CD4-positive, alpha-beta T cell (primary cell): ENCODE measurements at regions not wholly inside any gene's neighbourhood (a gene's known extent, or its start where the extent isn't known, plus 50 kb on each side); places are given as distances from the start of the nearest gene placed in this dataset.

Source experiments
- ATAC-seq: fragments of 200-7000 bp; cut with Tn5 transposase; one replicate; pipeline ENCODE4 v1.10.0; 2022; ENCODE audit warnings: mild to moderate bottlenecking; ENCODE audit not compliant: poor library complexity
- CTCF ChIA-PET: fragments of 350-600 bp; sonication (Branson Sonifier 250); formaldehyde crosslinking; loops from one replicate; lab custom pipeline; 2021; ENCODE audit warnings: antibody characterized with exemption, inconsistent platforms; lab: Charles Lee
- POLR2A ChIA-PET: fragments of 350-600 bp; sonication (Branson Sonifier 250); formaldehyde crosslinking; loops from one replicate; lab custom pipeline; 2021; ENCODE audit warnings: antibody characterized with exemption, inconsistent platforms; lab: Charles Lee
- DNase-seq, 14 experiments: peaks; one replicate each; pipeline ENCODE4 v3.0.0-alpha.2; 2013 to 2020; ENCODE audit warnings: mixed read lengths in 2 of 14
- H3K27ac ChIP-seq, 2 donors: one replicate each; pipeline versions ENCODE4 v1.5.1 to v1.7.0; 2013; ENCODE audit warnings: low read length in 2 of 2, low read depth in 1 of 2, mild to moderate bottlenecking in 1 of 2
- H3K27me3 ChIP-seq, 2 experiments: 1 replicate in 1 of 2; 2 replicates in 1 of 2; pipeline versions ENCODE4 v1.6.1 to v1.7.0; 2013; ENCODE audit warnings: low read length in 2 of 2, control low read depth in 1 of 2, mild to moderate bottlenecking in 1 of 2, moderate library complexity in 1 of 2; ENCODE audit not compliant: insufficient read depth in 2 of 2, control insufficient read depth in 1 of 2
- H3K36me3 ChIP-seq: one replicate; pipeline ENCODE4 v1.6.1; 2013; ENCODE audit warnings: low read length, control low read depth; ENCODE audit not compliant: insufficient read depth
- H3K4me1 ChIP-seq: one replicate; pipeline ENCODE4 v1.6.1; 2013; ENCODE audit warnings: low read length, control low read depth; ENCODE audit not compliant: insufficient read depth
- H3K4me3 ChIP-seq: one replicate; pipeline ENCODE4 v1.5.1; 2013; ENCODE audit warnings: mild to moderate bottlenecking, low read length, moderate library complexity
- H3K9me3 ChIP-seq, 2 experiments: 1 replicate in 1 of 2; 2 replicates in 1 of 2; pipeline versions ENCODE4 v1.6.1 to v1.7.0; 2013; ENCODE audit warnings: low read length in 2 of 2, mild to moderate bottlenecking in 2 of 2, control low read depth in 1 of 2, moderate library complexity in 1 of 2; ENCODE audit not compliant: control insufficient read depth in 1 of 2, insufficient read depth in 1 of 2
- H3K27ac Mint-ChIP-seq: one replicate; pipeline ENCODE4 v1.8.0; 2020; ENCODE audit warnings: mixed read lengths
- H3K27me3 Mint-ChIP-seq: one replicate; pipeline ENCODE4 v1.8.0; 2021; ENCODE audit warnings: mixed read lengths
- H3K36me3 Mint-ChIP-seq: one replicate; pipeline ENCODE4 v1.8.0; 2021; ENCODE audit warnings: low read depth, mixed read lengths
- H3K4me1 Mint-ChIP-seq: one replicate; pipeline ENCODE4 v1.8.0; 2021; ENCODE audit warnings: low read depth, mixed read lengths
- H3K4me3 Mint-ChIP-seq: one replicate; pipeline ENCODE4 v1.8.0; 2020; ENCODE audit warnings: mild to moderate bottlenecking, mixed read lengths
- H3K9me3 Mint-ChIP-seq: one replicate; pipeline ENCODE4 v1.8.0; 2020; ENCODE audit warnings: mixed read lengths
- intact Hi-C, 2 experiments: fragments of 100-400 bp; cut with DNase I in 1 of 2; cut with micrococcal nuclease in 1 of 2; formaldehyde crosslinking; loops; one replicate each; pipeline versions ENCODE4 v1.15.1 to v1.9.0; 2023 to 2025; cut with DNase I, micrococcal nuclease
- TF ChIP-seq, protein P1 (sequence below): fragments of 200-600 bp; IDR thresholded peaks from one replicate; pipeline ENCODE4 v1.8.0; 2022; ENCODE audit warnings: antibody characterized with exemption, mild to moderate bottlenecking

DNA sequence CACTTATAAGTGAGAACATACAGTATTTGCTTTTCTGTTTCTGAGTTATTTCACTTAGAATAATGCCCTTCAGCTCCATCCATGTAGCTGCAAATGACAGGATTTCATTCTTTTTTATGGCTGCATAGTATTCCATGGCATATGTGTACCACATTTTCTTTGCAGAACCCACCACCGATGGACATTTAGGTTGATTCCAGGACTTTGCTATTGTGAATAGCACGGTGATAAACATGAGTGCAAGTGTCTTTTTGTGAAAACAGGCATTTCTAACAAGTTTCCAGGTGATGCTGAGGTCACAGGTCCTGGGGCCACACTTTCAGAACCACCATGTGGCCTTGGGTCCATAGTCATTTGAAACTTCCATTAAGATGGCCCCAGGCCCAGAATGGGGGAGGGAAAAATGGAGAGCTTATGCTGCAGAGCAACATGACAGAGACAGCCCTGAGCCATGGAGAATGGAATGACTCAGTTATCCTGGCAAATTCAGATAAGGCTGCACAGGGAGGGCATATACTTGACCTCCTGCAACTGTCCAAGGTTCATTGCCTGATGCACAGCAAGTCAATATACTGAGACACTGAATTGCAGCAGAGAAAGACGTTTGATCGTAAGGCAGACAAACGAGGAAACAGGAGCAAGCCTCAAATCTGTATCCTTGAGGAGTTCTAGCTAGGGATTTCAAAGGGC is 248.0 kb upstream of the GALNT17 start:
- Mint-ChIP-seq H3K36me3 (no peaks in the 10 kb centered on the region), H3K9me3 (peaks cover 11% of the 10 kb centered on the region), H3K27ac (no peak overlapping the region), H3K4me3 (no peak overlapping the region), H3K4me1 (no peaks in the 10 kb centered on the region), H3K27me3 (peaks cover 5% of the 10 kb centered on the region)
- peaks cover 0 to 3% of the 10 kb centered on the region in 2 experiments for H3K9me3 ChIP-seq
- H3K27ac ChIP-seq, result no peak overlapping the region
- intact Hi-C loops, result no loop called here
- ATAC-seq (no peak), DNase-seq (no peak)
- H3K27me3 ChIP-seq, result no peaks in the 10 kb centered on the region
- TF ChIP-seq, protein P1, sequence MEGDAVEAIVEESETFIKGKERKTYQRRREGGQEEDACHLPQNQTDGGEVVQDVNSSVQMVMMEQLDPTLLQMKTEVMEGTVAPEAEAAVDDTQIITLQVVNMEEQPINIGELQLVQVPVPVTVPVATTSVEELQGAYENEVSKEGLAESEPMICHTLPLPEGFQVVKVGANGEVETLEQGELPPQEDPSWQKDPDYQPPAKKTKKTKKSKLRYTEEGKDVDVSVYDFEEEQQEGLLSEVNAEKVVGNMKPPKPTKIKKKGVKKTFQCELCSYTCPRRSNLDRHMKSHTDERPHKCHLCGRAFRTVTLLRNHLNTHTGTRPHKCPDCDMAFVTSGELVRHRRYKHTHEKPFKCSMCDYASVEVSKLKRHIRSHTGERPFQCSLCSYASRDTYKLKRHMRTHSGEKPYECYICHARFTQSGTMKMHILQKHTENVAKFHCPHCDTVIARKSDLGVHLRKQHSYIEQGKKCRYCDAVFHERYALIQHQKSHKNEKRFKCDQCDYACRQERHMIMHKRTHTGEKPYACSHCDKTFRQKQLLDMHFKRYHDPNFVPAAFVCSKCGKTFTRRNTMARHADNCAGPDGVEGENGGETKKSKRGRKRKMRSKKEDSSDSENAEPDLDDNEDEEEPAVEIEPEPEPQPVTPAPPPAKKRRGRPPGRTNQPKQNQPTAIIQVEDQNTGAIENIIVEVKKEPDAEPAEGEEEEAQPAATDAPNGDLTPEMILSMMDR, result no peak
- H3K4me3 ChIP-seq, result no peak overlapping the region
- no peaks in the 10 kb centered on the region for H3K4me1 ChIP-seq
- CTCF ChIA-PET, result no interaction called here
- POLR2A ChIA-PET, result no interaction called here
- no peaks in the 10 kb centered on the region for H3K36me3 ChIP-seq

DNA sequence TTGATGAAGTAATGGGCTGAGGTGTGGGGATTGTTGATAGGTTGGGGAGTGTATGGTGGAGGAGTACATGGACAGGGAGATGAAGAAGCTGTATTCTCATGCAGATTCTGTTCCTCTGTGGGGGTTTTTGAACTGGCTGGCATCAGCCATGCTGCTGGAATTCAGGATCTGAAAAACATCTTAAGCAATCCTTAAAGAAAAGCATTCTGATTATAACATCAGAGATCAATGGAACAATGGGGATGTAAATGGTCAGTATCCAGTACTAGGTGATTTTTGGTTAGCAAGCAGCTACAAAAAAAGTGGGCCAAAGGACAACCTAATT is 247.5 kb upstream of the GALNT17 start:
- ChIA-PET CTCF (no interaction called here), POLR2A (no interaction called here)
- no peak for DNase-seq
- Mint-ChIP-seq H3K27me3 (peaks cover 5% of the 10 kb centered on the region), H3K27ac (no peak overlapping the region), H3K4me3 (no peak overlapping the region), H3K4me1 (no peaks in the 10 kb centered on the region), H3K9me3 (peaks cover 12% of the 10 kb centered on the region), H3K36me3 (no peaks in the 10 kb centered on the region)
- TF ChIP-seq, protein P1, result no peak
- peaks cover 0 to 3% of the 10 kb centered on the region in 2 experiments for H3K9me3 ChIP-seq
- intact Hi-C loops, result no loop called here
- no peak for ATAC-seq
- no peaks in the 10 kb centered on the region for H3K36me3 ChIP-seq
- H3K4me1 ChIP-seq, result no peaks in the 10 kb centered on the region
- no peak overlapping the region for H3K4me3 ChIP-seq
- H3K27ac ChIP-seq, result no peak overlapping the region
- no peaks in the 10 kb centered on the region for H3K27me3 ChIP-seq

DNA sequence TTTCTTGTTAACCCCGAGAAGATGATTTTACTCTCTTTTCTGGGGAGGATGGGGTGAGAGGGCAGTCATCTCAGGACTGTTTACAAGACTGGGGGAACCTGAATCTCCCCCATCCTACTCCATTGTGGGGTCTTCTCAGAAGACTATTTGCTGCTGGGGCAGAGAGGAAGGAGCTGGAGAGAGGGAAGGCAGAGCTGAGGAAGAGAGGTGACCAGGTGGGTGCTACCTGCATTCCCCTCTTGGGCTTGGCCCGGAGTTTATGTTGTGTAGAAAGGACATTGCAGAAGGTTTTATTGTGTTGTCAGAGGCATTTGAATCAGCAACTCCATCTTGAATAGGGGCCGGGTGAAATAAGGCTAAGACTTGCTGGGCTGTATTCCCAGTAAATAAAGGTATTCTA is 247.1 kb upstream of the GALNT17 start:
- Mint-ChIP-seq H3K27ac (no peak overlapping the region), H3K4me3 (no peak overlapping the region), H3K27me3 (peaks cover 5% of the 10 kb centered on the region), H3K9me3 (peaks cover 12% of the 10 kb centered on the region), H3K4me1 (no peaks in the 10 kb centered on the region), H3K36me3 (no peaks in the 10 kb centered on the region)
- ChIA-PET CTCF (no interaction called here), POLR2A (no interaction called here)
- no peaks in the 10 kb centered on the region for H3K4me1 ChIP-seq
- no peak overlapping the region for H3K27ac ChIP-seq
- ATAC-seq (no peak), DNase-seq (no peak)
- intact Hi-C loops, result no loop called here
- H3K36me3 ChIP-seq, result no peaks in the 10 kb centered on the region
- TF ChIP-seq, protein P1, result no peak
- H3K4me3 ChIP-seq, result no peak overlapping the region
- H3K9me3 ChIP-seq, result peaks cover 0 to 3% of the 10 kb centered on the region in 2 experiments
- H3K27me3 ChIP-seq, result no peaks in the 10 kb centered on the region
